HepG2 (cell line): ENCODE measurements at regions not wholly inside any gene's neighbourhood (a gene's known extent, or its start where the extent isn't known, plus 50 kb on each side); places are given as distances from the start of the nearest gene placed in this dataset.

ENCODE experiments used
- ATAC-seq: fragments of 200-7000 bp; cut with Tn5 transposase; 3 replicates; pipeline ENCODE4 v1.9.1; 2020; ENCODE audit warnings: mild to moderate bottlenecking, moderate library complexity
- BruUV-seq: library from RNA; stranded (reverse); fragments of 400-500 nt; replicated peaks from 2 replicates; lab custom pipeline; 2021; lab: Mats Ljungman, UMichigan
- CTCF ChIA-PET: fragments of 300-600 bp; formaldehyde crosslinking; extraction: SDS; loops from one replicate; lab custom pipeline; 2021; ENCODE audit warnings: low total read pairs, inconsistent platforms, low intra/inter-chr PET ratio; lab: Yijun Ruan, JAX
- POLR2A ChIA-PET: fragments of 350-600 bp; sonication (Branson Sonifier 250); formaldehyde crosslinking; loops from one replicate; lab custom pipeline; 2020; ENCODE audit warnings: antibody characterized with exemption, inconsistent platforms; lab: Yijun Ruan, JAX
- DNase-seq: peaks from one replicate; pipeline ENCODE4 v3.0.0-alpha.2; 2015; ENCODE audit warnings: low spot score
- FAIRE-seq: peaks from 3 replicates; lab custom pipeline; 2011; peaks lifted over from hg19 to GRCh38; lab: Jason Lieb, UNC
- H2AFZ ChIP-seq: one replicate; pipeline ENCODE4 v1.6.1; 2011; ENCODE audit warnings: low read length, inconsistent platforms
- H3K27ac ChIP-seq: fragments of 300-600 bp; 3 replicates; pipeline ENCODE4 v1.8.0; 2011; ENCODE audit warnings: mixed run types, mild to moderate bottlenecking, mixed read lengths, low read length, inconsistent platforms; ENCODE audit not compliant: insufficient read depth; ENCODE audit errors: extremely low read length
- H3K27me3 ChIP-seq, 2 experiments: fragments of 200-600 bp in 1 of 2; 2 replicates in 1 of 2; 3 replicates in 1 of 2; pipeline versions ENCODE4 v1.6.0 to v1.8.0; 2011; ENCODE audit warnings: low read length in 2 of 2, mild to moderate bottlenecking in 2 of 2, moderate library complexity in 2 of 2, inconsistent platforms in 1 of 2; ENCODE audit not compliant: insufficient read depth in 2 of 2, control insufficient read depth in 1 of 2
- H3K36me3 ChIP-seq, 2 experiments: fragments of 200-600 bp in 1 of 2; replicated peaks in 1 of 2; 2 replicates in 1 of 2; 3 replicates in 1 of 2; pipeline versions ENCODE4 v1.5.1 to v1.8.0; 2011; ENCODE audit warnings: low read length in 2 of 2, inconsistent platforms in 1 of 2; ENCODE audit not compliant: insufficient read depth in 2 of 2, control insufficient read depth in 1 of 2
- H3K4me1 ChIP-seq: 2 replicates; pipeline ENCODE4 v1.5.1; 2012; ENCODE audit warnings: low read length, inconsistent platforms; ENCODE audit not compliant: insufficient read depth
- H3K4me2 ChIP-seq: 2 replicates; pipeline ENCODE4 v1.6.0; 2011; ENCODE audit warnings: low read depth, low read length, inconsistent platforms
- H3K4me3 ChIP-seq, 3 experiments: fragments of 200-600 bp in 1 of 3; sonication (generic), shearing (Covaris generic) in 1 of 3; replicated peaks in 1 of 3; 2 replicates each; pipeline ENCODE4 v1.5.1; 2011 to 2016; ENCODE audit warnings: low read length in 3 of 3, inconsistent platforms in 2 of 3, low read depth in 2 of 3, mild to moderate bottlenecking in 2 of 3, control low read depth in 1 of 3, mixed read lengths in 1 of 3; ENCODE audit not compliant: insufficient read depth in 1 of 3
- H3K79me2 ChIP-seq: one replicate; pipeline ENCODE4 v1.6.1; 2011; ENCODE audit warnings: low read length, inconsistent platforms; ENCODE audit not compliant: insufficient read depth
- H3K9ac ChIP-seq: 2 replicates; pipeline ENCODE4 v1.6.0; 2011; ENCODE audit warnings: mild to moderate bottlenecking, low read depth, low read length, inconsistent platforms; ENCODE audit not compliant: insufficient read depth
- H3K9me3 ChIP-seq: 2 replicates; pipeline ENCODE4 v1.5.1; 2012; ENCODE audit warnings: mild to moderate bottlenecking, low read length
- H4K20me1 ChIP-seq: 2 replicates; pipeline ENCODE4 v1.6.0; 2011; ENCODE audit warnings: inconsistent platforms, mild to moderate bottlenecking, low read length, moderate library complexity; ENCODE audit not compliant: insufficient read depth
- CREM ChIP-seq, 2 experiments: sonication (generic) in 1 of 2; formaldehyde crosslinking in 1 of 2; IDR thresholded peaks; 2 replicates each; pipeline versions ENCODE4 v1.4.0 to v1.6.1; 2016 to 2020; ENCODE audit warnings: antibody characterized with exemption in 1 of 2, mild to moderate bottlenecking in 1 of 2, missing genetic modification reagents in 1 of 2
- ELF4 ChIP-seq: sonication (generic); formaldehyde crosslinking; IDR thresholded peaks from 2 replicates; pipeline ENCODE4 v1.5.0; 2020; ENCODE audit warnings: missing genetic modification reagents, mild to moderate bottlenecking, moderate library complexity, borderline replicate concordance
- KLF13 ChIP-seq: sonication (generic); formaldehyde crosslinking; IDR thresholded peaks from 2 replicates; pipeline ENCODE4 v1.4.0; 2020; ENCODE audit warnings: mild to moderate bottlenecking, missing genetic modification reagents
- MTF1 ChIP-seq: sonication (generic); formaldehyde crosslinking; IDR thresholded peaks from 2 replicates; pipeline ENCODE4 v1.5.0; 2020; ENCODE audit warnings: missing genetic modification reagents
- SPEN ChIP-seq: sonication (generic); formaldehyde crosslinking; IDR thresholded peaks from 2 replicates; pipeline ENCODE4 v1.5.1; 2020; ENCODE audit warnings: low read depth, mild to moderate bottlenecking, missing genetic modification reagents
- TCF7 ChIP-seq: sonication (generic); IDR thresholded peaks from 2 replicates; pipeline ENCODE4 v1.6.1; 2016; ENCODE audit warnings: antibody characterized with exemption, low read depth
- ZNF460 ChIP-seq: sonication (generic); formaldehyde crosslinking; IDR thresholded peaks from 2 replicates; pipeline ENCODE4 v1.5.1; 2020; ENCODE audit warnings: missing genetic modification reagents, mild to moderate bottlenecking, borderline replicate concordance
- WGBS: methylation state at CpG from one replicate; pipeline ENCODE4 v1.1.6; 2017; ENCODE audit warnings: low lambda C conversion rate; 5-methylcytosine and 5-hydroxymethylcytosine counted together
- in situ Hi-C: cut with HindIII; loops from 2 replicates; pipeline ENCODE4 v1.10.0; 2017; ENCODE audit warnings: low pct_unique_long_range_greater_than_20kb; ENCODE audit not compliant: extremely low pct_ligation_motif_present
- intact Hi-C: fragments of 100-400 bp; cut with micrococcal nuclease; formaldehyde crosslinking; loops from one replicate; pipeline ENCODE4 v1.10.0; 2022; ENCODE audit not compliant: unreplicated experiment
- TF ChIP-seq, protein P1 (sequence below): sonication (generic); formaldehyde crosslinking; IDR thresholded peaks from 2 replicates; pipeline ENCODE4 v1.4.0; 2020; ENCODE audit warnings: mild to moderate bottlenecking, low read depth, missing genetic modification reagents
- TF ChIP-seq, protein P2 (sequence below): sonication (generic); formaldehyde crosslinking; IDR thresholded peaks from 2 replicates; pipeline ENCODE4 v1.5.1; 2020; ENCODE audit warnings: missing genetic modification reagents, mild to moderate bottlenecking, borderline replicate concordance
- TF ChIP-seq, protein P3 (sequence below): sonication (generic); formaldehyde crosslinking; IDR thresholded peaks from 2 replicates; pipeline ENCODE4 v1.8.0; 2022; ENCODE audit warnings: missing genetic modification reagents, mild to moderate bottlenecking, inconsistent platforms, borderline replicate concordance
- TF ChIP-seq, protein P4 (sequence below): sonication (generic); formaldehyde crosslinking; IDR thresholded peaks from 2 replicates; pipeline ENCODE4 v1.4.0; 2020; ENCODE audit warnings: missing genetic modification reagents

DNA sequence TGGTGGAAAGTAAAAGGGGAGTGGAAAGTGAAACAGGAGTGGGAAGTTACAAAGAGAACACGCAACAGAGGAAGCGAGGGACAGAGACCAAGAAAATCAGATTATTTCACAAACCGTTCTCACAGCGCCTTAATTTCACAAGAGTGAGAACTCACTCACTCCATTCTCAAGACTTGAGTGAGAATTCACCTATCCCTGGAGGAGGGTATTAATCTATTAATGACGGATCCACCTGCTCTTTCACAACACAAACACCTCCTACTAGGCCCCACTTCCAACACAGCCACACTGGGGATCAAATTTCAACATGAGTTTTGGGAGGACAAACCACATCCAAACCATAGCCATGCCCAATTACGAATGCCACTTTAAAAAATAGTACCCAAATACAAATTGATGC, 297.6 kb downstream of the GPAM start:
- Histone ChIP-seq H3K79me2 (no peaks in the 10 kb centered on the region), H3K9me3 (no peaks in the 10 kb centered on the region), H3K4me1 (no peaks in the 10 kb centered on the region), H3K4me3 (no peak overlapping the region), H3K27ac (no peak overlapping the region), H3K36me3 (no peaks in the 10 kb centered on the region), H3K27me3 (no peaks in the 10 kb centered on the region), H3K9ac (no peak overlapping the region), H4K20me1 (no peaks in the 10 kb centered on the region), H3K4me2 (no peak overlapping the region), H2AFZ (no peak overlapping the region)
- ChIA-PET CTCF (no interaction called here), POLR2A (no interaction called here)
- BruUV-seq: no TSS peak
- ATAC-seq: no peak
- no peak for FAIRE-seq
- intact Hi-C loops: no loop called here
- TF ChIP-seq MTF1 (CRISPR knock-in tag): no peak
- TF ChIP-seq, protein P1, sequence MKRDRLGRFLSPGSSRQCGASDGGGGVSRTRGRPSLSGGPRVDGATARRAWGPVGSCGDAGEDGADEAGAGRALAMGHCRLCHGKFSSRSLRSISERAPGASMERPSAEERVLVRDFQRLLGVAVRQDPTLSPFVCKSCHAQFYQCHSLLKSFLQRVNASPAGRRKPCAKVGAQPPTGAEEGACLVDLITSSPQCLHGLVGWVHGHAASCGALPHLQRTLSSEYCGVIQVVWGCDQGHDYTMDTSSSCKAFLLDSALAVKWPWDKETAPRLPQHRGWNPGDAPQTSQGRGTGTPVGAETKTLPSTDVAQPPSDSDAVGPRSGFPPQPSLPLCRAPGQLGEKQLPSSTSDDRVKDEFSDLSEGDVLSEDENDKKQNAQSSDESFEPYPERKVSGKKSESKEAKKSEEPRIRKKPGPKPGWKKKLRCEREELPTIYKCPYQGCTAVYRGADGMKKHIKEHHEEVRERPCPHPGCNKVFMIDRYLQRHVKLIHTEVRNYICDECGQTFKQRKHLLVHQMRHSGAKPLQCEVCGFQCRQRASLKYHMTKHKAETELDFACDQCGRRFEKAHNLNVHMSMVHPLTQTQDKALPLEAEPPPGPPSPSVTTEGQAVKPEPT (CRISPR knock-in tag): no peak
- 41% methylated on average over 6 of the region's 6 CpGs for WGBS
- in situ Hi-C loops: no loop called here
- DNase-seq: no peak

DNA sequence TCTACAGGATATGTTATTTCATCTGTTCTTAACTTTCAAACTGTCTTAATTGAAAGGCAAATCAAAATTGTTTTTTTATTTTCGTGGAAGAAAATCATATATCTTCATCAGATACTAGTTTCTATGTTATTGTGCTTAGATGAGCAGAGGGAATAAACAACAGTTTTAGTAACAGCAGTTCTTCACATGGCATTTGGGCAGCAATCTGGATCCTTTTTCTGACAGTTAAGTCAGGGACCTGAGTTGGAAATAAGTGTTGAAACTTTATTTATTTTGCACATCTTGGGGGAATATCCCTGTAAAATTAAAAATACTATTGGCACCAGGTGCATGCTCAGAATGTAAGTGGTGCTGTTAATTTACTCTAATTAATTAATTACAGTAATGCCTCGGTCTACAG, 296.3 kb downstream of the GPAM start:
- no TSS peak for BruUV-seq
- DNase-seq (no peak), FAIRE-seq (no peak), ATAC-seq (no peak)
- H3K4me2 ChIP-seq: no peak overlapping the region
- H2AFZ ChIP-seq: no peak overlapping the region
- POLR2A ChIA-PET: no interaction called here
- in situ Hi-C loops: no loop called here
- no peaks in the 10 kb centered on the region for H3K36me3 ChIP-seq
- intact Hi-C loops: no loop called here
- WGBS: 2% methylated on average over 2 of the region's 2 CpGs
- no peak overlapping the region for H3K9ac ChIP-seq
- H3K4me1 ChIP-seq: no peaks in the 10 kb centered on the region
- H3K4me3 ChIP-seq: no peak overlapping the region
- no peak overlapping the region for H3K27ac ChIP-seq
- H4K20me1 ChIP-seq: no peaks in the 10 kb centered on the region
- no peaks in the 10 kb centered on the region for H3K79me2 ChIP-seq
- H3K9me3 ChIP-seq: no peaks in the 10 kb centered on the region
- CTCF ChIA-PET: no interaction called here
- H3K27me3 ChIP-seq: no peaks in the 10 kb centered on the region
- TF ChIP-seq, protein P2, sequence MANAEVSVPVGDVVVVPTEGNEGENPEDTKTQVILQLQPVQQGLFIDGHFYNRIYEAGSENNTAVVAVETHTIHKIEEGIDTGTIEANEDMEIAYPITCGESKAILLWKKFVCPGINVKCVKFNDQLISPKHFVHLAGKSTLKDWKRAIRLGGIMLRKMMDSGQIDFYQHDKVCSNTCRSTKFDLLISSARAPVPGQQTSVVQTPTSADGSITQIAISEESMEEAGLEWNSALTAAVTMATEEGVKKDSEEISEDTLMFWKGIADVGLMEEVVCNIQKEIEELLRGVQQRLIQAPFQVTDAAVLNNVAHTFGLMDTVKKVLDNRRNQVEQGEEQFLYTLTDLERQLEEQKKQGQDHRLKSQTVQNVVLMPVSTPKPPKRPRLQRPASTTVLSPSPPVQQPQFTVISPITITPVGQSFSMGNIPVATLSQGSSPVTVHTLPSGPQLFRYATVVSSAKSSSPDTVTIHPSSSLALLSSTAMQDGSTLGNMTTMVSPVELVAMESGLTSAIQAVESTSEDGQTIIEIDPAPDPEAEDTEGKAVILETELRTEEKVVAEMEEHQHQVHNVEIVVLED (CRISPR knock-in tag): no peak
- no peak for TF ChIP-seq KLF13 (CRISPR knock-in tag)
- TF ChIP-seq, protein P3, sequence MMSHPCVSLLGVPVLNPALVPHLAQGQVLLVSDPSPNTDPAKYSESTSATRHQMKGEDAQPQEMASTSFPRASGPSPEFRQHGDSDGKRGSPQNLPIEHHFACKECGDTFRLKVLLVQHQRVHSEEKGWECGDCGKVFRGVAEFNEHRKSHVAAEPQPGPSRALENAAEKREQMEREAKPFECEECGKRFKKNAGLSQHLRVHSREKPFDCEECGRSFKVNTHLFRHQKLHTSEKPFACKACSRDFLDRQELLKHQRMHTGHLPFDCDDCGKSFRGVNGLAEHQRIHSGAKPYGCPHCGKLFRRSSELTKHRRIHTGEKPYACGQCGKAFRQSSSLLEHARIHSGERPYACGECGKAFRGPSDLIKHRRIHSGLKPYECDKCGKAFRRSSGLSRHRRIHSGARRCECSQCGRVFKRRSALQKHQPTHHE (CRISPR knock-in tag): no peak
- TF ChIP-seq, protein P4, sequence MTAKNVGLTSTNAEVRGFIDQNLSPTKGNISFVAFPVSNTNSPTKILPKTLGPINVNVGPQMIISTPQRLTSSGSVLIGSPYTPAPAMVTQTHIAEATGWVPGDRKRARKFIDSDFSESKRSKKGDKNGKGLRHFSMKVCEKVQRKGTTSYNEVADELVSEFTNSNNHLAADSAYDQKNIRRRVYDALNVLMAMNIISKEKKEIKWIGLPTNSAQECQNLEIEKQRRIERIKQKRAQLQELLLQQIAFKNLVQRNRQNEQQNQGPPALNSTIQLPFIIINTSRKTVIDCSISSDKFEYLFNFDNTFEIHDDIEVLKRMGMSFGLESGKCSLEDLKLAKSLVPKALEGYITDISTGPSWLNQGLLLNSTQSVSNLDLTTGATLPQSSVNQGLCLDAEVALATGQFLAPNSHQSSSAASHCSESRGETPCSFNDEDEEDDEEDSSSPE (CRISPR knock-in tag): no peak
- TF ChIP-seq SPEN (CRISPR knock-in tag): no peak
- TF ChIP-seq CREM (IDR thresholded peaks at IDR 0.05): no peak
- no peak for TF ChIP-seq CREM (CRISPR knock-in tag; IDR thresholded peaks at IDR 0.05)
- no peak for TF ChIP-seq TCF7
- TF ChIP-seq ELF4 (CRISPR knock-in tag): no peak
- no peak for TF ChIP-seq ZNF460
